ENCODE measurements at regions not wholly inside any gene's neighbourhood (a gene's known extent, or its start where the extent isn't known, plus 50 kb on each side); places are given as distances from the start of the nearest gene placed in this dataset.
"Not testable (repeated sequence)": the region's sequence is repeated elsewhere in the genome, so short reads cannot be mapped to it uniquely, and the experiment has no call there.

DNA sequence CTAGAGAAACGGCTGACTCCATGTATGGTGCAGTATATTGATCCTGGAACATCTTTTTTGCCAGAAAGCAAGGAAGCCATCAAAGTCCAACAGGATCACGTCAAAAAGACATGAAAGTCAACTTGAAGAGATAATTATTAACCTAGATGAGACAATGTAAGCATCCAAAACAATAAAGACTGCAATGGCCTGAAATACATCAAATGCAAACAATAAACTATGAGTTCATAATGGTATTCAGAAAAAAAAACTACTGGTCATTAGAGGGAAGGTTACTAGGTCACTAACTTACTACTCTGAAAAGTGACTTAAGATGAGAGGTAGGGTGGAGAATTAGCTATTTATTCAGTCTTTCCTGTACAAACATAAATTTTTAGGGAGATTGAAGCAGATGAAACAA, 75.3 kb upstream of the OR4F16 start:
- not testable (repeated sequence) for DNase-seq

- not testable (repeated sequence) for DNase-seq
Measured at GRCh38 chr1:771449-771848, 85.0 kb upstream of the OR4F16 start.

- DNase-seq = not testable (repeated sequence)
Measured at GRCh38 chr1:777480-778180, 91.2 kb upstream of the OR4F16 start.

- peak; percentile 98 for DNase-seq
Measured at GRCh38 chr1:778451-779278, 92.2 kb upstream of the OR4F16 start.

DNA sequence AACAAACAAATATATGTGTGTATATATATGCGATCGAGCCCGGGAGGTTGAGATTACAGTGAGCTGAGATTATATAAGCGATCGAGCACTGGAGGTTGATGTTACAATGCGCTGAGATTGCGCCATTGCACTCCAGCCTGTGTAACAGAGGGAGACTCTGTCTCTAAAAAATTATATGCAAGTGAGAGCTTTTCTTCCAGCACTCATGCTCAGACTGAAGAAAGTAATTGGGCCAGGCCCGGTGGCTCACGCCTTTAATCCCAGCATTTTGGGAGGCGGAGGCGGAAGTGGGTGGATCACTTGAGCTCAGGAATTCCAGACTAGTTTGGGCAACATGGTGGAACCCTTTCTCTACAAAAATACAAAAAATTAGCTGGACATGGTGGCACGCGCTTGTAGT, 93.2 kb upstream of the OR4F16 start:
- not testable (repeated sequence) for DNase-seq

- no peak for DNase-seq
Measured at GRCh38 chr1:788835-789234, 102.4 kb upstream of the OR4F16 start.

GRCh38 chr1:789606-790005, 103.2 kb upstream of the OR4F16 start:
- DNase-seq = not testable (repeated sequence)

DNA sequence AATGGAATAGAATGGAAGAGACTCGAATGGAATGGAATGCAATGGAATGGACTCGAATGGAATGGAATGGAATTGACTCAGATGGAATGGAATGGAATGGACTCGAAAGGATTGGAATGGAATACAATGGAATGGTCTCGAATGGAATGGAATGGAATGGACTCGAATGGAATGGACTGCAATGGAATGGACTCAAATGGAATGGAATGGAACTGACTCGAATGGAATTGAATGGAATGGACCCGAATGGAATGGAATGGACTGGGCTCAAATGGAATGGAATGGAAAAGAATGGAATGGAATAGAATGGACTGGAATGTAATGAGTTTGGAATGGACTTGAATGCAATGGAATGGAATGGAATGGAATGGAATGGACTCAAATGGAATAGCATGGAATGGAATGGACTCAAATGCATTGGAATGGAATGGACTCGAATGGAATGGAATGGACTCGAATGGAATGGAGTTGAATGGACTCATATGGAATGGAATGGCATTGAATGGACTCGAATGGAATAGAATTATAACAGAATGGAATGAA, 104.0 kb upstream of the OR4F16 start:
- not testable (repeated sequence) for DNase-seq

GRCh38 chr1:794310-794709, 107.9 kb upstream of the OR4F16 start:
- DNase-seq = not testable (repeated sequence)

GRCh38 chr1:794918-795584, 108.6 kb upstream of the OR4F16 start:
- DNase-seq = not testable (repeated sequence)

DNA sequence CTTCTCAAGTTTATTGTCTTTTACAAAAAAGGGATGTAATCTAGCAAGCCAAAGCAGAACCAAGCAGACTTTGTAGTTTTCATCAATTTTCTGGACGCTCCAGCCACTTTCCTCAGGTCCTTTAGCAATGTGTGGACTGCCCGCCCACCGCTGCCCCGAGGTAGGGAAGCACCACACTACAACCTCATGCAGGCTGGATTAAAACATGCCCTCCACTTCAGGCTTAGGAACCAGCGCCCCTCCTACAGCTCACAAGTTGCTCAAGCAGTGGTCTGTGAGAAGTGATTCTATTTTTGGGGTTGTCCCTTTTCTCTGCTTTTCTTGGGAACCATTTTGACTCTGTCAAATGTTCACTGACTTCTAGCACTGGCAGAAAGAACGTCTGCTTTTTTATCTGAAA, 111.2 kb upstream of the OR4F16 start:
- not testable (repeated sequence) for DNase-seq

- DNase-seq = not testable (repeated sequence)
Measured at GRCh38 chr1:800397-800796, 113.9 kb upstream of the OR4F16 start.

DNA sequence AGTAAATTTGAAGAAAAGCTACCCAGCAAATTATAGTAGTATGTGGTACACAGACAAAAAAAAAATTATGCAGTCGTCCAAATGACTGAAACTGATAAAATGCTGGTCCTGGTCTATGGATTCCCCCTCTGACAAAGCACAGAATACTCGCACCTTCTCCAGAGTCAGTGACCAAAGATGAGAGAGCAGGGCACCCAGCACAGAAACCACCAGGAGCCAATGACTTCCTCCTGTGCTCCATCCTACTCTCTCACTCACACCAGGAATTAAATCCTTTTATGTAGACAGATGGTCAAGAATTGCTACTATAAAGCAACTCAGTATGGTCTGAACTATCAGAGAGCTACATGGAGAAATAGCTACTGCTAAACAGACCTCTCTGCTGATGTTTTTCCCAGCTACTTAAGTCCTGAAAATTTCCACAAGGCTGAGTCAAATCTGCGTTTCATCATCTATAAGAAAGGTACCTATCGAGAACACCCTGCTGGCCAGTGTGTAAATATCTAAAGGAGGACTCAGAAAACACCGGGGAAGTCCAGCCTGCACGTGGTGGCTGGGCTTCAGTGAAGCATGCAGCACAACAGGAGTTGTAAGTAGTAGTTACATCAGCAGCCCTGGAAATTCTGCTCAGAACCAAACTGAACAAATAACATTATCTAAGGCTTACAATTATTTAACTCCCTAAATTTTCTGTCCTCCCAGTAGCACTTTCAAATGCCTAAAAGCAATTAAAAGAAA, 118.1 kb upstream of the OR4F16 start:
- not testable (repeated sequence) for DNase-seq

GRCh38 chr1:805310-805709, 118.4 kb upstream of the SAMD11 start:
- DNase-seq = not testable (repeated sequence)

GRCh38 chr1:807066-807465, 116.7 kb upstream of the SAMD11 start:
- not testable (repeated sequence) for DNase-seq

GRCh38 chr1:807699-808390, 115.9 kb upstream of the SAMD11 start:
- not testable (repeated sequence) for DNase-seq

GRCh38 chr1:810949-811348, 112.8 kb upstream of the SAMD11 start:
- not testable (repeated sequence) for DNase-seq

- not testable (repeated sequence) for DNase-seq
Measured at GRCh38 chr1:812535-813127, 111.1 kb upstream of the SAMD11 start.

- DNase-seq = not testable (repeated sequence)
Measured at GRCh38 chr1:814543-814942, 109.2 kb upstream of the SAMD11 start.

- not testable (repeated sequence) for DNase-seq
Measured at GRCh38 chr1:815147-815922, 108.4 kb upstream of the SAMD11 start.
